K562 (cell line): ENCODE measurements at regions not wholly inside any gene's neighbourhood (a gene's known extent, or its start where the extent isn't known, plus 50 kb on each side); places are given as distances from the start of the nearest gene placed in this dataset.

Source experiments
- ATAC-seq: fragments of 200-7000 bp; cut with Tn5 transposase; 3 replicates; pipeline ENCODE4 v1.9.1; 2020; ENCODE audit warnings: moderate library complexity
- BruUV-seq: library from RNA; stranded (reverse); fragments of 400-500 nt; replicated peaks from 2 replicates; lab custom pipeline; 2021; lab: Mats Ljungman, UMichigan
- CTCF ChIA-PET: fragments of 300-600 bp; formaldehyde crosslinking; extraction: SDS; loops from one replicate; lab custom pipeline; 2021; ENCODE audit warnings: low intra/inter-chr PET ratio; lab: Yijun Ruan, JAX
- POLR2A ChIA-PET: fragments of 300-600, 350-650 bp; sonication (Branson Sonifier 250); formaldehyde crosslinking; extraction: SDS; loops from one replicate; lab custom pipeline; 2021; ENCODE audit warnings: antibody characterized with exemption, inconsistent platforms; lab: Yijun Ruan, JAX
- DNase-seq, 4 experiments: peaks; one replicate each; pipeline versions ENCODE4 v3.0.0 to v3.0.0-alpha.2; 2011 to 2018; ENCODE audit warnings: low spot score in 3 of 4, mixed read lengths in 3 of 4; ENCODE audit errors: extremely low read depth in 1 of 4
- FAIRE-seq: peaks from 2 replicates; lab custom pipeline; 2011; peaks lifted over from hg19 to GRCh38; lab: Jason Lieb, UNC
- H2AFZ ChIP-seq: 2 replicates; pipeline ENCODE4 v1.6.0; 2011; ENCODE audit warnings: low read depth, low read length, control low read depth, inconsistent platforms
- H3K27ac ChIP-seq: fragments of 200-600 bp; 3 replicates; pipeline ENCODE4 v1.8.0; 2011; ENCODE audit warnings: low read depth, mild to moderate bottlenecking, control low read depth, inconsistent platforms, low read length, moderate library complexity, mixed read lengths; ENCODE audit errors: extremely low read depth
- H3K27me3 ChIP-seq, 2 experiments: fragments of 300-600 bp in 1 of 2; 2 replicates in 1 of 2; 3 replicates in 1 of 2; pipeline versions ENCODE4 v1.6.0 to v1.8.0; 2011; ENCODE audit warnings: inconsistent platforms in 2 of 2, low read length in 2 of 2, mild to moderate bottlenecking in 1 of 2, mixed read lengths in 1 of 2, moderate library complexity in 1 of 2; ENCODE audit not compliant: control insufficient read depth in 2 of 2, insufficient read depth in 2 of 2
- H3K36me3 ChIP-seq: fragments of 300-600 bp; 3 replicates; pipeline ENCODE4 v1.8.0; 2011; ENCODE audit warnings: mild to moderate bottlenecking, low read length, inconsistent platforms; ENCODE audit not compliant: control insufficient read depth, insufficient read depth
- H3K4me1 ChIP-seq, 2 experiments: fragments of 200-600 bp in 1 of 2; replicated peaks in 1 of 2; 2 replicates in 1 of 2; 3 replicates in 1 of 2; pipeline versions ENCODE4 v1.5.1 to v1.8.0; 2011; ENCODE audit warnings: inconsistent platforms in 2 of 2, low read length in 2 of 2, mild to moderate bottlenecking in 1 of 2, mixed read lengths in 1 of 2, moderate library complexity in 1 of 2; ENCODE audit not compliant: control insufficient read depth in 2 of 2, insufficient read depth in 2 of 2
- H3K4me2 ChIP-seq: 2 replicates; pipeline ENCODE4 v1.6.1; 2011; ENCODE audit warnings: low read length, control low read depth, inconsistent platforms, mixed read lengths; ENCODE audit not compliant: insufficient read depth
- H3K4me3 ChIP-seq: fragments of 200-600 bp; sonication (generic), shearing (Covaris generic); 2 replicates; pipeline ENCODE4 v1.5.1; 2016; ENCODE audit warnings: control low read depth, inconsistent platforms
- H3K79me2 ChIP-seq: fragments of 200-600 bp; 3 replicates; pipeline ENCODE4 v1.8.0; 2011; ENCODE audit warnings: low read length, inconsistent platforms; ENCODE audit not compliant: control insufficient read depth, insufficient read depth
- H3K9ac ChIP-seq, 2 experiments: 2 replicates each; pipeline versions ENCODE4 v1.6.0 to v1.6.1; 2011; ENCODE audit warnings: low read depth in 2 of 2, low read length in 2 of 2, control low read depth in 1 of 2, inconsistent platforms in 1 of 2, mild to moderate bottlenecking in 1 of 2, mixed read lengths in 1 of 2; ENCODE audit not compliant: insufficient read depth in 1 of 2
- H3K9me1 ChIP-seq: one replicate; pipeline ENCODE4 v1.6.0; 2011; ENCODE audit warnings: inconsistent platforms, mild to moderate bottlenecking, low read length, moderate library complexity; ENCODE audit not compliant: control insufficient read depth, insufficient read depth
- H3K9me3 ChIP-seq: replicated peaks from 2 replicates; pipeline ENCODE4 v1.5.1; 2011; ENCODE audit warnings: low read depth, low read length, inconsistent platforms; ENCODE audit not compliant: control insufficient read depth, insufficient read depth
- H4K20me1 ChIP-seq: replicated peaks from 2 replicates; pipeline ENCODE4 v1.6.1; 2011; ENCODE audit warnings: low read length, inconsistent platforms, mixed read lengths; ENCODE audit not compliant: control insufficient read depth, insufficient read depth
- CBX3 ChIP-seq, 2 experiments: IDR thresholded peaks; 1 replicate in 1 of 2; 2 replicates in 1 of 2; pipeline ENCODE4 v1.6.1; 2012; ENCODE audit warnings: inconsistent platforms in 2 of 2, low read length in 2 of 2, borderline replicate concordance in 1 of 2, control low read depth in 1 of 2
- ELF1 ChIP-seq: fragments of 200-800 bp; sonication (Bioruptor generic); IDR thresholded peaks from 2 replicates; pipeline ENCODE4 v1.6.1; 2016; ENCODE audit warnings: missing genetic modification characterization, missing compliant biosample characterization
- NR2F6 ChIP-seq: fragments of 450-650 bp; formaldehyde crosslinking; IDR thresholded peaks from 2 replicates; pipeline ENCODE4 v1.4.0; 2020; ENCODE audit warnings: mild to moderate bottlenecking
- ZNF407 ChIP-seq: fragments of 450-650 bp; IDR thresholded peaks from 2 replicates; pipeline ENCODE4 v1.6.1; 2016; ENCODE audit warnings: low read depth
- in situ Hi-C: fragments of 300-500 bp; cut with MboI; formaldehyde crosslinking; loops from 4 replicates; pipeline ENCODE4 v1.15.0; 2018; ENCODE audit warnings: inconsistent platforms, mixed read lengths
- intact Hi-C: fragments of 100-400 bp; cut with micrococcal nuclease; formaldehyde crosslinking; loops from 2 replicates; pipeline ENCODE4 v1.14.2; 2022

- H3K9me1 ChIP-seq: no peaks in the 10 kb centered on the region
- ChIA-PET CTCF (no interaction called here), POLR2A (no interaction called here)
- no peaks in the 10 kb centered on the region for H4K20me1 ChIP-seq
- H3K4me2 ChIP-seq: no peak overlapping the region
- TF ChIP-seq ZNF407 (no peak), NR2F6 (no peak), ELF1 (tag) (no peak), CBX3 (IDR thresholded peaks at IDR 0.05; ENCODE audit: borderline replicate concordance in 1 of 2, low read length in 2 of 2) (no peak)
- no TSS peak for BruUV-seq
- DNase-seq: no peak
- H3K9me3 ChIP-seq: no peaks in the 10 kb centered on the region
- no peaks in the 10 kb centered on the region for H3K79me2 ChIP-seq
- intact Hi-C loops (no loop called here), in situ Hi-C loops (no loop called here)
- H3K27ac ChIP-seq: no peak overlapping the region
- H3K27me3 ChIP-seq: no peaks in the 10 kb centered on the region
- FAIRE-seq: peak; percentile 35
- no peak for ATAC-seq
- no peak overlapping the region for H3K4me3 ChIP-seq
- no peaks in the 10 kb centered on the region for H3K4me1 ChIP-seq
- no peaks in the 10 kb centered on the region for H3K36me3 ChIP-seq
- H2AFZ ChIP-seq: no peak overlapping the region
- no peak overlapping the region for H3K9ac ChIP-seq
Observed at GRCh38 chr4:15364183-15364582, 63.6 kb upstream of the C1QTNF7 start.
